GM10266 (cell line): ENCODE measurements at regions not wholly inside any gene's neighbourhood (a gene's known extent, or its start where the extent isn't known, plus 50 kb on each side); places are given as distances from the start of the nearest gene placed in this dataset.

ENCODE experiments used
- DNase-seq: peaks from one replicate; pipeline ENCODE4 v3.0.0; 2012; ENCODE audit errors: extremely low spot score
- TF ChIP-seq, protein P1 (sequence below): IDR thresholded peaks from 2 replicates; pipeline ENCODE4 v1.5.1; 2012; ENCODE audit warnings: mild to moderate bottlenecking, low read depth; ENCODE audit not compliant: control insufficient read depth, insufficient read depth; ENCODE audit errors: missing control alignments

DNA sequence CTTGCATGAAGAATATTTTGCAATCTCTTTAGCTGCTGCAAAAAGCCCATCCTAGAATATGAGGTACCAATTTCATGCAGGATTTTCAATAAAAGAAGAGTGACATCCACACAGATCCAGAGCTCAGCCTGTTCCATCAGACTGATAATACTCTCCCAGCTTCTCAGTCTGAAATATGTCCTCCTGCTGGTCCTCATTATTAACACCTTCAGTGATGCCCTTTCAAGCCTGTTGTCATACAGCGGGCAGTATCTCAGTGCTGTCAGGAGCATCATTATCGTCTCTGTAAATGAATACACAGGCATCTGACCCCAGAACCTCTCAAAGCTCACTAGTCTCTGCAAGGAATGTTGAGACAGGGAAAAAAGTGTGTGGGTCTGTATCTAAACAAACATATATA is 1387.8 kb downstream of the OTOL1 start:
- DNase-seq, result no peak
- TF ChIP-seq, protein P1, sequence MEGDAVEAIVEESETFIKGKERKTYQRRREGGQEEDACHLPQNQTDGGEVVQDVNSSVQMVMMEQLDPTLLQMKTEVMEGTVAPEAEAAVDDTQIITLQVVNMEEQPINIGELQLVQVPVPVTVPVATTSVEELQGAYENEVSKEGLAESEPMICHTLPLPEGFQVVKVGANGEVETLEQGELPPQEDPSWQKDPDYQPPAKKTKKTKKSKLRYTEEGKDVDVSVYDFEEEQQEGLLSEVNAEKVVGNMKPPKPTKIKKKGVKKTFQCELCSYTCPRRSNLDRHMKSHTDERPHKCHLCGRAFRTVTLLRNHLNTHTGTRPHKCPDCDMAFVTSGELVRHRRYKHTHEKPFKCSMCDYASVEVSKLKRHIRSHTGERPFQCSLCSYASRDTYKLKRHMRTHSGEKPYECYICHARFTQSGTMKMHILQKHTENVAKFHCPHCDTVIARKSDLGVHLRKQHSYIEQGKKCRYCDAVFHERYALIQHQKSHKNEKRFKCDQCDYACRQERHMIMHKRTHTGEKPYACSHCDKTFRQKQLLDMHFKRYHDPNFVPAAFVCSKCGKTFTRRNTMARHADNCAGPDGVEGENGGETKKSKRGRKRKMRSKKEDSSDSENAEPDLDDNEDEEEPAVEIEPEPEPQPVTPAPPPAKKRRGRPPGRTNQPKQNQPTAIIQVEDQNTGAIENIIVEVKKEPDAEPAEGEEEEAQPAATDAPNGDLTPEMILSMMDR, result no peak

DNA sequence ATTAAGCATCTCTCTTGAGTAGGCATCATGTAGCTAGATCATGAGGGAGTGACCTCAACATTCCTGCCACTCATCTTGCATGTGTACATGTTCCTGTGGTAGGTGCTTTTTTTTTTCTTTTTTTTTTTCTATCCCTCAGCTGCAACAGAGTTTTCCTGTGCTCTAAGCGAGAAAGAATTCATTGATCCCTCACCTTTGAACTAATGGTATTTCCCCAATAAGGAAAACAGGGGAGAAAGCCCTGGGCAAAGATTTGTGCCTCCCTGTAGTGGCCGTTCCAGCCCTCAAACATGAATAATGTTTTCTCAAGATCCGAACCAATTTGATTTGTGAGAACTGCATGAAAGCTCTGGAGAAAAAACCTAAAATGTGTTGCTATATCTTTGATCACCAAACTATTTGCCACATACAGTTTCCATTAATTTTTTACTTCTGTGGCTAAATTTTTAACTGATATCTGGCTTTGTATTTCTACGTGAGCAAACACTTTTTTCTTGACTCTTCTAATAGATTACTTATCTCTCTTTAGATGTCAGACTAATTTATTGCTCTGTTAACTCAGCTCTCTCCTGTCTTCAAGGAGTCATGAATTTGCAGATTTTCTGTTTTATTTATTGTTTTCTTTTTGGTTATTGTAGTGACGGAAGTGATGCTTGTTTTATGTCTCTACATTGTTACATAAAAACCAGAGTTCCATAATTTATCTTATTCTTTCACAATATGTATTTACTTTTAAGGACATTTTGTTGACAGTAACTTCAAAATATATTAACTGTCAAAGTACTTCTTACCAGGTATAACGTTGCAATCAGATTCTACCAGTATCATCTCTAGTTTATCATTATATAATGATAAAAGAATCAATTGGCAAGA is 1396.5 kb downstream of the OTOL1 start:
- no peak for DNase-seq
- TF ChIP-seq, protein P1, result no peak

DNA sequence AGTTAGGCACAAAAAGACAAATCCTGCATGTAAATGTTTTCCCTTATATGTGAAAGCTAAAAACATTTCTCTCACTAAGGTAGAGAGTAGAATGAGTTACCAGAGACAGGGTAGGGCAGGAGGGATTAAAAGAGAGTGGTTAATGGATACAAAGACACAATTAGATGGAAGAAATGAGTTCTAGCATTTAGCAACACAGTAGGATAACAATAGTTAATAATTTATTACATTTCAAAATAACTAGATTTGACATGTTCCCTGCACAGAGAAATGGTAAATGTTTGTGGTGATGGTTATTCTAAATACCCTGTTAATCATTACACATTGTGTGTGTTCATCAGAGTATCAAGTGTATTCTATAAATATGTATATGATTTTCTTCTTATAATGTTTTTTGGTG is 1400.7 kb downstream of the OTOL1 start:
- TF ChIP-seq, protein P1, result no peak
- no peak for DNase-seq

DNA sequence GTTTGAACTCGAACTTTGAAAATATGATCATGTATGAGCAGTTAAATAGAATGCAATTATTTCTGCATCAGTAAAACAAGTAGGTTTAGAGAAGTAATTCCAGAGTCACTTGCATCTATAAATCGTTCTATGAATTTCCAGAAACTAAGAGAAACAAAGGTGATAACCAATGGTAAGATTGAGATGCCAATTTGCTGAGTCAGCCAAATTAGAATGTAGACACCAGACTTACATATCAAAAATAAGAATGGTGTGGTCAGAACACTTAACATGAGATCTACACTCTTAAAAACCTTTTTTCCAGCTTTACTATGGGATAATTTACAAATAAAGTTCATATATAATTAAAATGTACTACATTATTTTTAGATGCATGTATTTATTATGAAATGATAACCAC is 1435.9 kb downstream of the OTOL1 start:
- TF ChIP-seq, protein P1, result no peak
- DNase-seq, result no peak

DNA sequence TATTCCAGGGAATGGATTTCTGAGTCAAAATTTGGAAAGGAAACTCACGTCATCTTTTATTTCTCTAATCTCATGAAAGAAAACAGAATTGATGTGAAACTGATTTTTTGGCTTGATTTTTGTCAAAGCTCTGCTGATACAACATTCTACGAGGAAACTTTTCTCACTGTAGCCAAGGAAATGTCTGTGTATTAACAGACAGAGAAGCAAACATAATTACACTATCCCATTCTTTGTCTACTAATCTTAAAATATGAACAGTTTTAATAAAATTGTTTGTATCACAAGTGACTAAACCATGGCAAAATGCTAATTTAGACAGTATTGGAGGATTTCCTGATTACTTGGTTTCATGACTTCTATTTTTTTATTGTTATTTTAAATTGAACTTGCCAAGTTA is 1437.0 kb downstream of the OTOL1 start:
- TF ChIP-seq, protein P1, result no peak
- no peak for DNase-seq

DNA sequence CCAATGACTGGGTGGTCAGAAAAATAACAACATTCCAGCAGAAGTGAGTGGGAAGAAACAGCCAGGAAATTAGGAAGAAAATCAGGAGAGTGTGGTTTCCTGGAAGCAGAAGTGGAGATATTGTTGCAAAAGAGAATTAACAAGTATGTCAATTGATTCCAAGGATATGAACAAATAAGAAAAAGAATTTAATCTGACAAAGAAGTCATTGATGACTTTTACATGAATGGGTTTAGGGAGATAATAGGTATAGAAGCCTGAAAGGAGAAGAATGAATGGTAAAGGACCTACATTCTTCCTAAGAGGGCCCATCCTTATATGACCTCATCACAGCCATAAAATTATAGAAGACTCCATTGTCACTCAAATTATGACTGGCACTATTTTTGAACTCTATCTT is 1440.1 kb downstream of the OTOL1 start:
- TF ChIP-seq, protein P1, result no peak
- DNase-seq, result no peak

DNA sequence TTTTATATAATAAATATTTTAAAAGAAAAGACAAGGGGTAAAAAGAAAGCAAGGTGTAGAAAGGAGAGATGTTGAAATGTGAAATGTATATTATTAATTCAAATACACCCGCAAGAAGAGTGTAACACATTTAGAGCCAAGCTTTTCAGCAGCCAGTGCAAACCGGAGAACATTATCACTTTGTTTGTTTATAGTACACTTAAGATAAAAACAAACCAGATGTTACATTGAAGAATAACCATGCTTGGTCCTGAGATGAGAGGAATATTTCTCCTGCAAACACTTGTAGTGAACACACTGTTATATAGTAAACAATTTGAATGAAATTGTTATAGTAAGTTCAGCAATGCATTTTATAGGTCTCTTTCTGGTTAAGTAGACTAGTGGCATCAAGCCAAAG is 1441.5 kb downstream of the OTOL1 start:
- TF ChIP-seq, protein P1, result no peak
- no peak for DNase-seq
